DMS 273 treated with DMSO at 0.1 percent for 48 hours (cell line): ENCODE measurements at regions not wholly inside any gene's neighbourhood (a gene's known extent, or its start where the extent isn't known, plus 50 kb on each side); places are given as distances from the start of the nearest gene placed in this dataset.
"Not testable (repeated sequence)": the region's sequence is repeated elsewhere in the genome, so short reads cannot be mapped to it uniquely, and the experiment has no call there.

Source experiments
- DNase-seq: peaks from one replicate; lab custom pipeline; 2025; lab: John Stamatoyannopoulos, UW

GRCh38 chr11:100409267-100409666, 277.8 kb upstream of the ARHGAP42 start:
- not testable (repeated sequence) for DNase-seq

GRCh38 chr11:100419518-100419917, 267.6 kb upstream of the ARHGAP42 start:
- DNase-seq: no peak

DNA sequence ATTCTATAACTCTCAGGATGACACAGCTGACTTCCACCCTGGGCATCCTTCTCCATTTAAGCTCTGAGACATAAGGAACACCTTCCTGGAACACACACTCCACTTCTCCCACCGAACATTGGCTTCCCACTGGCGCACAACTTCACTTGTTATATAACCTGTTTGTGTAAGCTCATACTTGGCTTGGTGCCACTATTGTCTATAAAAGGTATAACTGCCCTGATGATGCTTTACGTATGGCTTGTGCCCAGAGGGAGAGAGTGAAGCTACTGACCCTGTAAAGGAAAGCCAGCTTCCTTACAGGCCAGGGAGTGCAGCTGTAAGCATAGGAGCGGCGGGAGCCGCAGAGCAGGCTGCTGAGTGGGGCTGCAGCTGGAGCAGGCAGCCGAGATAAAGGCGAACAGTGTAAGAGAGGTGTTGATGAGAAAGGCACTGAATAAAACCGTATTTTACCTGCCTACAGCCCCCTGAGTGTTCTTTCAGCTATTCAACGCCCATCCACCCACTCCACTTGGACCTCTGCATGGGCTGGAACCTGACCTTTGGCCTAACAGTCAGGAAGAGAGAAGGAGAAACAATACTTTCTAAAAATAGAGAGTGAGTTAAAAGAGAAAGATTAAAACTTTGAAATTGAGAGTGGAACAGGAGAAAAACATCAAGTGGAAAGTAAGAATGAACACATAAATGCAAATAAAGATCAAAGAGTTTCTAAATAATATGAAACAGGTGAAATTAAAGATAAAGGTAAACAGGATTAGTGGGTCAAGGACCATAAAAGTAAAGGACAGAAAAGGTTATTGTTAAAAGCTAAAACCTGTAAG, 252.1 kb upstream of the ARHGAP42 start:
- no peak for DNase-seq

DNA sequence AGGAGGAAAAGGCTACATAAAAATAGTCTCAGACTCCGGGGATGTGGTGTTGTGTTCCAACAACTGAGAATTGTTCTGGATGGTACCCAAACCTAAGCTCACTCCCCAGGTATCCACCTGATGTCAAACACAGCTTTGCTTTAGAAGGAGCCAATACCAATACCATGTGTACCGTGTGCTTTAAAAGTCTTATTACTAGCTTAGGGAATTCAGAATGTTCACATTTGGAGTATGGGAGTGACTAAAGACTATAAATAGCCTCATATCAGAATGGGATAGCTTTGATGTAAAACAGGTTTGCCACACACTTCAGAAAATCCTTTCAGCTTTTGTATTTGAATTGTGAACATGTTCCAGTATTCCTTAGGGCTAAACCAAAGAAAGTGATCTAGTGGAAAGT, 248.7 kb upstream of the ARHGAP42 start:
- DNase-seq: no peak

DNA sequence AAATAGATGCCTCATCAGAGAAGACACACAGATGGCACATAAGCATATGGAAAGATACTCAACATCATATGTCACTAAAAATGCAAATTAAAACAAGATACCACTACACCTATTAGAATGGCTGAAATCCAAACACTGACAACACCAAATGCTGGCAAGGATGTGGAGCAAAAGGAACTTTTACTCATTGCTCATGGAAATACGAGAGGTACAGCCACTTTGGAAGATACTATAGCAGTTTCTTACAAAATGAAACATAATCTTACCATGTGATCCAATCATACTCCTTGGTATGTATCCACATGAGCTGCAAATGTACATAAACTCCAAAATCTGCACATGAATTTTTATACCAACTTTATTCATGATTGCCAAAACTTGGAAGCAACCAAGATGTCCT, 246.0 kb upstream of the ARHGAP42 start:
- DNase-seq: no peak

- DNase-seq: no peak
Measured at GRCh38 chr11:100442017-100442416, 245.1 kb upstream of the ARHGAP42 start.

- no peak for DNase-seq
Measured at GRCh38 chr11:100445231-100445735, 241.8 kb upstream of the ARHGAP42 start.

DNA sequence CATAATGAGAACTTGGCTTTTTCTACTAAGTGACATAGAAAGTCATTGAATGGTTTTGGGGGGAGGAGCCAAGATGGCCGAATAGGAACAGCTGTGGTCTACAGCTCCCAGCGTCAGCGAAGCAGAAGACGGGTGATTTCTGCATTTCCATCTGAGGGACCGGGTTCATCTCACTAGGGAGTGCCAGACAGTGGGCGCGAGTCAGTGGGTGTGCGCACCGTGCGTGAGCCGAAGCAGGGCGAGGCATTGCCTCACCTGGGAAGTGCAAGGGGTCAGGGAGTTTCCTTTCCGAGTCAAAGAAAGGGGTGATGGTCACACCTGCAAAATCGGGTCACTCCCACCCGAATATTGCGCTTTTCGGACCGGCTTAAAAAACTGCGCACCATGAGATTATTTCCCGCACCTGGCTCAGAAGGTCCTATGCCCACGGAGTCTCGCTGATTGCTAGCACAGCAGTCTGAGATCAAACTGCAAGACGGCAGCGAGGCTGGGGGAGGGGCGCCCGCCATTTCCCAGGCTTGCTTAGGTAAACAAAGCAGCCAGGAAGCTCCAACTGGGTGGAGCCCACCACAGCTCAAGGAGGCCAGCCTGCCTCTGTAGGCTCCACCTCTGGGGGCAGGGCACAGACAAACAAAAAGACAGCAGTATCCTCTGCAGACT, 235.2 kb upstream of the ARHGAP42 start:
- DNase-seq: not testable (repeated sequence)

- DNase-seq: no peak
Measured at GRCh38 chr11:100459811-100460210, 227.3 kb upstream of the ARHGAP42 start.

DNA sequence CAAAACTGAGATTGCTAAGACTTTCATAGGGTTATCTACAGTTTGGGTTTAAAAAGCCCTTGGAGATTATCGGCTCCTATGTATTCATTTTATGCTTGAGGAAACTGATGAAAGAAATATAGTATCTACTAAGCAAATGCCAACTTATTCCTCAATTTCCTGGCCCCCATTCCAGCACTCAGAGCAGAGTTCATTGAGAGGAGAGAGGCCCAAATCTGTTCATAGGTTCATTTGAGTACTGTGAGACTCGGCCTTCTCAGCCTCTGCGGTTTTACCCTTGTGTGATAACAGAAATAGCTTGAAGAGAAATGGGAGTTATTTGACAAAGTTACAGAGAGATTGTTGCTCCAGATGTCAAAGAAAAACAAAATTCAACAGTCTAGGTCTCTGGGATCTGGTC, 226.7 kb upstream of the ARHGAP42 start:
- no peak for DNase-seq

GRCh38 chr11:100467821-100468508, 219.1 kb upstream of the ARHGAP42 start:
- DNase-seq: no peak

DNA sequence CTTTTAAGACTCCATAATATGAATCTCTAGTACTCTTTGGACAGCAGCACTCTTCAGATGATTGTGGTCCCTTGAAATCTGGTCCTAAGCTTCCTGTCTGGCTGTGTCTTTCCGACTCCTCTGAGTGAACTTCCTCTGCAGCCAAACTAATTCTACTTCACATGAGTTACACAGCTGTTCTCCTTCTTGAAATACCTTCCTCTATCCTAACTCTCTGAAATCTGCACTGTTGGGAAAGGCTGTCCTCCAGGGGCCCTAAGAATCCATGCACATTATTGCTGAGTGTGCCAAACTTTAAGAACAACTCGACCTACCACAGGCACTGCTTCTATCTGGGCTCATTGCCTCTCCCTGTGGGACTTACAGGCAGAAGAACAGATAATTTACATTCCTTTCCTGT, 217.3 kb upstream of the ARHGAP42 start:
- no peak for DNase-seq

DNA sequence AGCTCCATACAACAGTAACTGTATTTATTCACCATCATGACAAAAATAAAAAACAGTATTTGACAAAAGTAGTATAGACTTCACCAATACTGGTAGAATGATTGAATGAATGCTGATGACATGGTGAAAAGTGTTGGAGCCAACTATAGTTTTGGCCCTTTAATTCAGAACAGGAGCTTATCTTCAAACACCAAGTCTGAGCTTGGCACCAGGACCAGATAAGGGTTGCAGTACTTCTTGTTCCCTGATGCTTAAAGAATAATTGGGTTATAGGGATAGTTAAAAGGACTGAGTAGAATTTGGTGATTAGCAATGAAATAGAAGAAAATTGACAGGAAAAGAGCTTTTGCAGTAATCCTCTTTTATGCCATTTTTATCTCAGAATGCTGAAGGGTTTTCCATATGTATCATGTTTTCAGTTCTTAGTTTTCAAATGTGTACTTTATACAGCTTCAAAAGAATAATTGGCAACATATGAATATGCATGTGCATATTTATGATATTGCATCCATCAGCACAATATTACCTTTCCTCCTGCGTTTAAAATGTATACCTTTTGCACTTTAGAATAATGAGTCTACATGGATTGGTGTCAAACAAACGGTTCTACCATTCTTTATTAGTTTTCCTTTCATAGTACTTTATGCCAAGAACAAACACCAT, 214.2 kb upstream of the ARHGAP42 start:
- no peak for DNase-seq

DNA sequence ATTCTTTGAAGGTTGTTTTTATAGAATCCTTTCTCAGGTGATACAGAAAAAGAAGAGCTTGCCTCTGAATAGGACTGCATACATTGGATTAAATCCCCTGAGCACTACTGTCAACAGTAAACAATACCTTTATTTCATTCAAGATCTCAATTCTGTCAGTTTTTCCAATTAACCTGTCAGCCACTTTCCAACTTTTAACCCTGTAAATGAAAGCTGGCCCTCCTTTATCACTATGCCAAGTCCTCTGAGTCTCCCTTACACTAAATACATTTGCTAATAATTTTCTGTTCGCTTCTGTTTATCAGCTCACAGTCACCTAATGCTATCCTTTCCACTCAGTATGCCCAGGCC, 213.7 kb upstream of the ARHGAP42 start:
- DNase-seq: no peak

DNA sequence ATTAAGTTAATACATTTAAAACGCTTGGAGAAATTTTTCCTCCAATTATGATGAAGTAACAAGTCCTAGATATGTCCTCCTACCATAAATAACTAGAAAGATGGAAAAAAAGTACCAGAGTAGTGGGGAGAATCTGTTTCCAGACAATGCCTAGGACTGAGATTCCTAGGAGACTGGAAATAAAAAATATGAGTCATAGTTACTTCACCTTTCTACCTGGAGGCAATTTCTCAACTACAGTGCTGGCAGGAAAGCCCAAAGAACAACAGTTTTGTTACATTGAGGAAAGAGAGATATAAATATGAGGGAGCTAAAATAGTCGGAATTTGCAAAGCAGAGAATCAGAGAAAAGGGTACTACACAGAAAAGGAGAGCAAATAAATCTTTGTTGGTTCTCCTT, 202.1 kb upstream of the ARHGAP42 start:
- no peak for DNase-seq

- DNase-seq: no peak
Measured at GRCh38 chr11:100498780-100499179, 188.3 kb upstream of the ARHGAP42 start.

- no peak for DNase-seq
Measured at GRCh38 chr11:100501450-100501849, 185.6 kb upstream of the ARHGAP42 start.

- no peak for DNase-seq
Measured at GRCh38 chr11:100512475-100512874, 174.6 kb upstream of the ARHGAP42 start.

DNA sequence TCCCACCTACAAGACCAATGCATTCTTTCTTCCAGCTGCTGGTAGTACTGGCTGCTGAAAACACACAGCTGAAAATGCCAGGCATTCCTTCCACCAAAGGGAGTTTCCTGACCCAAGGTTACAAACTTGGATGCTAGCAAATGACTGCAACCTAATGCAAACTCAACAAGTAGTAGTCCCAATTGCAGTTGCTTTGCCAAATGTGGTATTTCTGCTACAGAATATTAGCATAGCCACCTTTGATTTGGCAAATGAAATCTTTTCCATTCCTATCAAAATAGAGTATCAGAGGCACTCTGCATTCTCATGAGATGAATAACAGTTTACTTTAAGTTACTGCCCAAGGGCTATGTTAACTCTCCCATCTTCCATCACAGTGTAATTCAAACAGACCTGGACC, 172.0 kb upstream of the ARHGAP42 start:
- no peak for DNase-seq

DNA sequence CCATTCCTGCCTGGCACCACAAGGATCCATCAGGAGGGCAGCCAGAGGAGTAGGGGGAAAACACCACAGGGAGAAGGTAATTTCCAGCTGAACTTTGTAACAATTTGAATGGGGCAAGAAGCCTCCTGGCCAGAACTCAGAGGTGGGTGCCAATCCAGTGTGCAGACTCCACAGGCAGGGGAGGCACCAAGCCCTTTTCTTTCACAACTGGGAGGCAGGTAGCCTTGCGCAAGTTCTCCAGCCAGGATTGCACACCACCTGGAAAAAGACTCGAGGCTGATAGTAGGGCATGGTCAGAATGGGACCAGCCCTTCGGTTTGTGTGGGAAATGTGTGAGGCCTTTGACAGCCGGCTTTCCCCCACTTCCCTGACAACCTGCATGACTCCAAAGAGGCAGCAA, 161.9 kb upstream of the ARHGAP42 start:
- DNase-seq: no peak

DNA sequence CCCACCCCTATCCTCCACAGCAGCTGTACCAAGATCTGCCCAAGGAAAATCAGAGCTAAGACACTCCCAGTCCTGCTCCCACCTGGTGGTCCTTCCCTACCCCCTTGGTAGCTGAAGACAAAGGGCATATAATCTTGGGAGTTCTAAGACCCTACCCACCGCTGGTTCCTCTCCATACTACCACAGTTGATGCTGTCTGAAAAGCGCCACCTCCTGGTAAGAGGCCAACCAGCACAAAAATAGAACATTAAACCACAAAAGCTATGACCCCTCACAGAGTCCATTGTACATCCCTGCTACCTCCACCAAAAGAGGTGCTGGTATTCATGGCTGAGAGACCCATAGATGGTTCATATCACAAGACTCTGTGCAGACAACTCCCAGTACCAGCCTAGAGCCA, 161.5 kb upstream of the ARHGAP42 start:
- DNase-seq: no peak

DNA sequence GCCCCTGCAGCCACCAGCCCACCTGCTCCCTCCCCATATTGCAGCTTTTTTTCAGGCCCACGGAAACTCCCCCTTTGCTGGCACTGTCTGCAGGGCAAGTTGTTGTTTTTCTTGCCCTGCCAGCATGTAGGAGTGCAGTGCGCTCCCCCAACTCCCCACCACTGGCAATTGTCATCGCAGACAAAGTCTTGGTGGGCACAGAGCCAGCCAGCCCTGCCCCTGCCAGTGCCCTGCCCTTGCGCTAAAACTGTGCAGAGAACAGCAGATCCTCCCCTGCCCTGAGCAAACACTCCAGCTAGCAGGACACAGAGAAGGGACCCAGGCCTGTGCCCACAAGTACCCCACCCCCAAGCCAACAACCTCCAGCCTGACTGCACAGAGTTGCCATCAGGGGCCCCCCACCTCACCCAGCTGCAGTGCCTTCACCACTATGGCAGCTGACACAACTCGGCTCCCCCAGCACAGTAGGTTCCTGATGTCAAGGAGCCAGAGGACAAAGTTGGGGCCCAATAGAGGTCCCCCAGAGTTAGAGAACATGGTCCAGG, 158.1 kb upstream of the ARHGAP42 start:
- no peak for DNase-seq
